WTC11 (cell line): ENCODE measurements at regions not wholly inside any gene's neighbourhood (a gene's known extent, or its start where the extent isn't known, plus 50 kb on each side); places are given as distances from the start of the nearest gene placed in this dataset.
A peak's percentile ranks its signal among the peaks of the same experiment; 100 is the strongest.

Experiments
- ATAC-seq: fragments of 200-7000 bp; cut with Tn5 transposase; 2 replicates; pipeline ENCODE4 v1.10.0; 2021; ENCODE audit warnings: mild to moderate bottlenecking, moderate library complexity
- CTCF ChIA-PET: fragments of 300-600 bp; sonication (Branson Sonifier 250); formaldehyde crosslinking; loops from one replicate; lab custom pipeline; 2021; ENCODE audit warnings: antibody characterized with exemption; lab: Charles Lee
- POLR2A ChIA-PET: fragments of 350-600 bp; sonication (Branson Sonifier 250); formaldehyde crosslinking; loops from one replicate; lab custom pipeline; 2021; ENCODE audit warnings: antibody characterized with exemption; lab: Charles Lee
- DNase-seq: peaks from one replicate; pipeline ENCODE4 v3.0.0; 2021; ENCODE audit warnings: low spot score
- H3K27ac Mint-ChIP-seq: 2 replicates; pipeline ENCODE4 v1.8.0; 2021; ENCODE audit warnings: mixed read lengths
- H3K27me3 Mint-ChIP-seq: 2 replicates; pipeline ENCODE4 v1.8.0; 2021; ENCODE audit warnings: low read depth, mild to moderate bottlenecking, moderate library complexity, mixed read lengths
- H3K36me3 Mint-ChIP-seq: 2 replicates; pipeline ENCODE4 v1.8.0; 2021; ENCODE audit warnings: mixed read lengths
- H3K4me1 Mint-ChIP-seq: 2 replicates; pipeline ENCODE4 v1.8.0; 2022; ENCODE audit warnings: mixed read lengths
- H3K4me3 Mint-ChIP-seq: 2 replicates; pipeline ENCODE4 v1.8.0; 2021; ENCODE audit warnings: mild to moderate bottlenecking, moderate library complexity, mixed read lengths
- H3K9me3 Mint-ChIP-seq: 2 replicates; pipeline ENCODE4 v1.8.0; 2021; ENCODE audit warnings: mixed read lengths
- ATF1 ChIP-seq: sonication (generic); formaldehyde crosslinking; IDR thresholded peaks from 2 replicates; pipeline ENCODE4 v1.8.1; 2023; ENCODE audit warnings: mild to moderate bottlenecking, moderate library complexity, missing genetic modification reagents
- ATF3 ChIP-seq: sonication (generic); formaldehyde crosslinking; conservative IDR thresholded peaks from 2 replicates; pipeline ENCODE4 v1.8.1; 2022; ENCODE audit warnings: mild to moderate bottlenecking, missing genetic modification reagents
- ELF4 ChIP-seq: sonication (generic); formaldehyde crosslinking; IDR thresholded peaks from 2 replicates; pipeline ENCODE4 v1.8.1; 2022; ENCODE audit warnings: low read depth, mild to moderate bottlenecking, moderate library complexity, missing genetic modification reagents
- ESRRA ChIP-seq: sonication (generic); formaldehyde crosslinking; IDR thresholded peaks from 2 replicates; pipeline ENCODE4 v1.8.1; 2022; ENCODE audit warnings: mild to moderate bottlenecking, missing genetic modification reagents, borderline replicate concordance
- GABPB1 ChIP-seq: sonication (generic); formaldehyde crosslinking; IDR thresholded peaks from 2 replicates; pipeline ENCODE4 v1.8.1; 2023; ENCODE audit warnings: mild to moderate bottlenecking, missing genetic modification reagents
- IRF2 ChIP-seq: sonication (generic); formaldehyde crosslinking; IDR thresholded peaks from 2 replicates; pipeline ENCODE4 v1.8.0; 2022; ENCODE audit warnings: low read depth, missing genetic modification reagents, borderline replicate concordance
- KAT7 ChIP-seq: sonication (generic); formaldehyde crosslinking; IDR thresholded peaks from 2 replicates; pipeline ENCODE4 v1.8.1; 2023; ENCODE audit warnings: missing genetic modification reagents, mild to moderate bottlenecking, borderline replicate concordance
- NR2C2 ChIP-seq: sonication (generic); formaldehyde crosslinking; IDR thresholded peaks from 2 replicates; pipeline ENCODE4 v1.8.0; 2022; ENCODE audit warnings: mild to moderate bottlenecking, missing genetic modification reagents
- RORB ChIP-seq: fragments of 250-450 bp; sonication (Bioruptor Pico); IDR thresholded peaks from 2 replicates; pipeline ENCODE4 v1.9.0; 2021; ENCODE audit warnings: mild to moderate bottlenecking
- SP1 ChIP-seq: sonication (generic); formaldehyde crosslinking; conservative IDR thresholded peaks from 2 replicates; pipeline ENCODE4 v1.8.1; 2022; ENCODE audit warnings: missing genetic modification reagents
- ZNF138 ChIP-seq: sonication (generic); formaldehyde crosslinking; conservative IDR thresholded peaks from 2 replicates; pipeline ENCODE4 v1.8.1; 2022; ENCODE audit warnings: mild to moderate bottlenecking, moderate library complexity, missing genetic modification reagents
- ZNF219 ChIP-seq: sonication (generic); formaldehyde crosslinking; IDR thresholded peaks from 2 replicates; pipeline ENCODE4 v1.8.0; 2023; ENCODE audit warnings: missing genetic modification reagents, mild to moderate bottlenecking, borderline replicate concordance
- ZNF396 ChIP-seq: fragments of 250-450 bp; sonication (Bioruptor Pico); IDR thresholded peaks from 2 replicates; pipeline ENCODE4 v1.8.0; 2021; ENCODE audit warnings: mild to moderate bottlenecking, moderate library complexity, borderline replicate concordance
- TF ChIP-seq, protein P1 (sequence below): fragments of 200-600 bp; IDR thresholded peaks from 2 replicates; pipeline ENCODE4 v1.8.0; 2022; ENCODE audit warnings: antibody characterized with exemption
- TF ChIP-seq, protein P2 (sequence below): sonication (generic); formaldehyde crosslinking; IDR thresholded peaks from 2 replicates; pipeline ENCODE4 v1.8.1; 2023; ENCODE audit warnings: mild to moderate bottlenecking, missing genetic modification reagents
- TF ChIP-seq, protein P3 (sequence below): sonication (generic); formaldehyde crosslinking; IDR thresholded peaks from 2 replicates; pipeline ENCODE4 v1.8.0; 2022; ENCODE audit warnings: mild to moderate bottlenecking, missing genetic modification reagents
- TF ChIP-seq, protein P4 (sequence below): fragments of 250-450 bp; sonication (Bioruptor Pico); IDR thresholded peaks from 2 replicates; pipeline ENCODE4 v2.1.2; 2022; ENCODE audit warnings: mild to moderate bottlenecking, moderate library complexity
- TF ChIP-seq, protein P5 (sequence below): fragments of 250-450 bp; sonication (Bioruptor Pico); IDR thresholded peaks from 2 replicates; pipeline ENCODE4 v1.9.0; 2021; ENCODE audit warnings: mild to moderate bottlenecking, borderline replicate concordance
- TF ChIP-seq, protein P6 (sequence below): fragments of 250-450 bp; sonication (Bioruptor Pico); conservative IDR thresholded peaks from 2 replicates; pipeline ENCODE4 v1.9.0; 2021; ENCODE audit warnings: mild to moderate bottlenecking
- TF ChIP-seq, protein P7 (sequence below): sonication (generic); formaldehyde crosslinking; IDR thresholded peaks from 2 replicates; pipeline ENCODE4 v1.8.1; 2022; ENCODE audit warnings: low read depth, mild to moderate bottlenecking, moderate library complexity, missing genetic modification reagents, borderline replicate concordance

DNA sequence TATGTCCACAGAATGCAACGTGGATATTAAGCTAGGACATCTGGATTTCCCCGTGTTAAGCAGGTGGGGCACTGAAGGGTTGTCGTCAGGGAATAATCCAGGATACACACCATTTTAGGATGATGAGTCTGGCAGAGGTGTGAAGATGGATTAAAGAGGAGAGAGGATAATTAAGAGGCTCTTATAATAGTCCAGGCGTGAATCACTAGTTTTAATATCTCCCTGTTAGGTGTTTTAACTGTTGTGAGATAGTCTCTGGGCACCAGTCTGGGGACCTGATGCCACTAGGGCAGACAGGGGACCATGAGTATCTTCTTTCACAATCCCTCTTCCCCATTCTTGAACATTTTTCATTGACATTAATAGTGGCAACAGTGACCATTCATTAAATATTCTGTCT, 216.7 kb downstream of the TBX5 start:
- TF ChIP-seq, protein P1, sequence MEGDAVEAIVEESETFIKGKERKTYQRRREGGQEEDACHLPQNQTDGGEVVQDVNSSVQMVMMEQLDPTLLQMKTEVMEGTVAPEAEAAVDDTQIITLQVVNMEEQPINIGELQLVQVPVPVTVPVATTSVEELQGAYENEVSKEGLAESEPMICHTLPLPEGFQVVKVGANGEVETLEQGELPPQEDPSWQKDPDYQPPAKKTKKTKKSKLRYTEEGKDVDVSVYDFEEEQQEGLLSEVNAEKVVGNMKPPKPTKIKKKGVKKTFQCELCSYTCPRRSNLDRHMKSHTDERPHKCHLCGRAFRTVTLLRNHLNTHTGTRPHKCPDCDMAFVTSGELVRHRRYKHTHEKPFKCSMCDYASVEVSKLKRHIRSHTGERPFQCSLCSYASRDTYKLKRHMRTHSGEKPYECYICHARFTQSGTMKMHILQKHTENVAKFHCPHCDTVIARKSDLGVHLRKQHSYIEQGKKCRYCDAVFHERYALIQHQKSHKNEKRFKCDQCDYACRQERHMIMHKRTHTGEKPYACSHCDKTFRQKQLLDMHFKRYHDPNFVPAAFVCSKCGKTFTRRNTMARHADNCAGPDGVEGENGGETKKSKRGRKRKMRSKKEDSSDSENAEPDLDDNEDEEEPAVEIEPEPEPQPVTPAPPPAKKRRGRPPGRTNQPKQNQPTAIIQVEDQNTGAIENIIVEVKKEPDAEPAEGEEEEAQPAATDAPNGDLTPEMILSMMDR: no peak
- TF ChIP-seq IRF2 (CRISPR knock-in tag) (no peak), ESRRA (no peak), ZNF396 (CRISPR knock-in tag) (no peak), ATF3 (CRISPR knock-in tag) (no peak), ATF1 (CRISPR knock-in tag) (no peak), ELF4 (no peak), GABPB1 (CRISPR knock-in tag) (no peak), RORB (CRISPR knock-in tag) (no peak)
- TF ChIP-seq, protein P2, sequence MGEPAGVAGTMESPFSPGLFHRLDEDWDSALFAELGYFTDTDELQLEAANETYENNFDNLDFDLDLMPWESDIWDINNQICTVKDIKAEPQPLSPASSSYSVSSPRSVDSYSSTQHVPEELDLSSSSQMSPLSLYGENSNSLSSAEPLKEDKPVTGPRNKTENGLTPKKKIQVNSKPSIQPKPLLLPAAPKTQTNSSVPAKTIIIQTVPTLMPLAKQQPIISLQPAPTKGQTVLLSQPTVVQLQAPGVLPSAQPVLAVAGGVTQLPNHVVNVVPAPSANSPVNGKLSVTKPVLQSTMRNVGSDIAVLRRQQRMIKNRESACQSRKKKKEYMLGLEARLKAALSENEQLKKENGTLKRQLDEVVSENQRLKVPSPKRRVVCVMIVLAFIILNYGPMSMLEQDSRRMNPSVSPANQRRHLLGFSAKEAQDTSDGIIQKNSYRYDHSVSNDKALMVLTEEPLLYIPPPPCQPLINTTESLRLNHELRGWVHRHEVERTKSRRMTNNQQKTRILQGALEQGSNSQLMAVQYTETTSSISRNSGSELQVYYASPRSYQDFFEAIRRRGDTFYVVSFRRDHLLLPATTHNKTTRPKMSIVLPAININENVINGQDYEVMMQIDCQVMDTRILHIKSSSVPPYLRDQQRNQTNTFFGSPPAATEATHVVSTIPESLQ (CRISPR knock-in tag): no peak
- TF ChIP-seq, protein P3, sequence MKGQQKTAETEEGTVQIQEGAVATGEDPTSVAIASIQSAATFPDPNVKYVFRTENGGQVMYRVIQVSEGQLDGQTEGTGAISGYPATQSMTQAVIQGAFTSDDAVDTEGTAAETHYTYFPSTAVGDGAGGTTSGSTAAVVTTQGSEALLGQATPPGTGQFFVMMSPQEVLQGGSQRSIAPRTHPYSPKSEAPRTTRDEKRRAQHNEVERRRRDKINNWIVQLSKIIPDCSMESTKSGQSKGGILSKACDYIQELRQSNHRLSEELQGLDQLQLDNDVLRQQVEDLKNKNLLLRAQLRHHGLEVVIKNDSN: no peak
- TF ChIP-seq, protein P4, sequence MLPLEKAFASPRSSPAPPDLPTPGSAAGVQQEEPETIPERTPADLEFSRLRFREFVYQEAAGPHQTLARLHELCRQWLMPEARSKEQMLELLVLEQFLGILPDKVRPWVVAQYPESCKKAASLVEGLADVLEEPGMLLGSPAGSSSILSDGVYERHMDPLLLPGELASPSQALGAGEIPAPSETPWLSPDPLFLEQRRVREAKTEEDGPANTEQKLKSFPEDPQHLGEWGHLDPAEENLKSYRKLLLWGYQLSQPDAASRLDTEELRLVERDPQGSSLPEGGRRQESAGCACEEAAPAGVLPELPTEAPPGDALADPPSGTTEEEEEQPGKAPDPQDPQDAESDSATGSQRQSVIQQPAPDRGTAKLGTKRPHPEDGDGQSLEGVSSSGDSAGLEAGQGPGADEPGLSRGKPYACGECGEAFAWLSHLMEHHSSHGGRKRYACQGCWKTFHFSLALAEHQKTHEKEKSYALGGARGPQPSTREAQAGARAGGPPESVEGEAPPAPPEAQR (CRISPR knock-in tag): no peak
- TF ChIP-seq, all 79 proteins: peak for 0
- CTCF ChIA-PET: no interaction called here
- H3K4me1 Mint-ChIP-seq: peaks cover 38% of the 10 kb centered on the region
- POLR2A ChIA-PET: no interaction called here
- H3K4me3 Mint-ChIP-seq: no peak overlapping the region
- DNase-seq: no peak
- H3K27ac Mint-ChIP-seq: no peak overlapping the region
- no peak for ATAC-seq
- H3K9me3 Mint-ChIP-seq: peaks cover 13% of the 10 kb centered on the region
- H3K36me3 Mint-ChIP-seq: no peaks in the 10 kb centered on the region
- H3K27me3 Mint-ChIP-seq: peaks cover 9% of the 10 kb centered on the region

DNA sequence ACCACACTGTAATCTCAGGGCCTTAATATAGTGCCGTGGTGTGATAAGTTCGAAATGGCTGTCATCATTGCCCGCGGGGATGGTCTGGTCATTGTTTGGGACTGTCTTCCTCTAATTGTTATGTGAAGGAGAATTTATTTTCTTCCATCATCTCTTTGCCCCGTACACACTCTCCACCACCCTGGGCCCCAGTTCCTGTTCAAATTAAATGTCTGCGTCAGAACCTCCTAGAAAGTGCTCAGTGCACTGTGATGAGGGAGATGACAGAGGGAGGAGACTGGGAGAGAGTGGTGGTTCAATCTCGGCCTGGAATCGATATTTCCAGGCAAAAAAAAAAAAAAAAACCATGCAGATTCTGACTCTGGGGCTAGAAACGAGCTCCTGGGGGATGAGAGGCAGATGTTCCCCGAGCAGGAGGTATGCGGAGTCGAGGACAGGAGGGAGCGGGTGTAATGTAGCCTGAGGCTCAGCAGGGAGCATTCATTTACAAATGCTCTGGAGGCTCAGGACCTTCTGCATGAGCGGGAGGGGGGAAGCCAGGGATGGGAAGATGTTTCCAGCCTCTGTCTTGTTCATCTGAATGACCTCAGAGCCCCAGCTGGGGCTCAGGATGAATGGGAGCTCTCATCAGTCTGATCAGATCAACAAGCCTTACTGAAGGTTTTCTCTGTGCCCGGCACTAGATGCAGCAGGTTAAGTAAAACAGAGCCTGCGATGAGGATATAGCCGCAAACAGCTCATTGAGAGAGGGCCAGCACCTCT, 219.5 kb downstream of the TBX5 start:
- Mint-ChIP-seq H3K4me3 (peak overlapping the region; percentile 39; the same call in 1 of the 2 replicates), H3K27me3 (peaks cover 9% of the 10 kb centered on the region), H3K4me1 (peaks cover 43% of the 10 kb centered on the region), H3K36me3 (no peaks in the 10 kb centered on the region), H3K27ac (no peak overlapping the region), H3K9me3 (peaks cover 13% of the 10 kb centered on the region)
- POLR2A ChIA-PET: interaction anchor here (0.6 to 1.2 kb wide), 2 partner anchors 66 to 89 kb away, joined by 3 read pairs; no protein-coding TSS in a partner anchor
- CTCF ChIA-PET: interaction anchor here (0.7 to 2.1 kb wide), 7 partner anchors 14 to 322 kb away, joined by 3 to 11 read pairs (median 4); no protein-coding TSS in a partner anchor
- ATAC-seq: peak; percentile 90
- DNase-seq: peak; percentile 58
- TF ChIP-seq, protein P5, sequence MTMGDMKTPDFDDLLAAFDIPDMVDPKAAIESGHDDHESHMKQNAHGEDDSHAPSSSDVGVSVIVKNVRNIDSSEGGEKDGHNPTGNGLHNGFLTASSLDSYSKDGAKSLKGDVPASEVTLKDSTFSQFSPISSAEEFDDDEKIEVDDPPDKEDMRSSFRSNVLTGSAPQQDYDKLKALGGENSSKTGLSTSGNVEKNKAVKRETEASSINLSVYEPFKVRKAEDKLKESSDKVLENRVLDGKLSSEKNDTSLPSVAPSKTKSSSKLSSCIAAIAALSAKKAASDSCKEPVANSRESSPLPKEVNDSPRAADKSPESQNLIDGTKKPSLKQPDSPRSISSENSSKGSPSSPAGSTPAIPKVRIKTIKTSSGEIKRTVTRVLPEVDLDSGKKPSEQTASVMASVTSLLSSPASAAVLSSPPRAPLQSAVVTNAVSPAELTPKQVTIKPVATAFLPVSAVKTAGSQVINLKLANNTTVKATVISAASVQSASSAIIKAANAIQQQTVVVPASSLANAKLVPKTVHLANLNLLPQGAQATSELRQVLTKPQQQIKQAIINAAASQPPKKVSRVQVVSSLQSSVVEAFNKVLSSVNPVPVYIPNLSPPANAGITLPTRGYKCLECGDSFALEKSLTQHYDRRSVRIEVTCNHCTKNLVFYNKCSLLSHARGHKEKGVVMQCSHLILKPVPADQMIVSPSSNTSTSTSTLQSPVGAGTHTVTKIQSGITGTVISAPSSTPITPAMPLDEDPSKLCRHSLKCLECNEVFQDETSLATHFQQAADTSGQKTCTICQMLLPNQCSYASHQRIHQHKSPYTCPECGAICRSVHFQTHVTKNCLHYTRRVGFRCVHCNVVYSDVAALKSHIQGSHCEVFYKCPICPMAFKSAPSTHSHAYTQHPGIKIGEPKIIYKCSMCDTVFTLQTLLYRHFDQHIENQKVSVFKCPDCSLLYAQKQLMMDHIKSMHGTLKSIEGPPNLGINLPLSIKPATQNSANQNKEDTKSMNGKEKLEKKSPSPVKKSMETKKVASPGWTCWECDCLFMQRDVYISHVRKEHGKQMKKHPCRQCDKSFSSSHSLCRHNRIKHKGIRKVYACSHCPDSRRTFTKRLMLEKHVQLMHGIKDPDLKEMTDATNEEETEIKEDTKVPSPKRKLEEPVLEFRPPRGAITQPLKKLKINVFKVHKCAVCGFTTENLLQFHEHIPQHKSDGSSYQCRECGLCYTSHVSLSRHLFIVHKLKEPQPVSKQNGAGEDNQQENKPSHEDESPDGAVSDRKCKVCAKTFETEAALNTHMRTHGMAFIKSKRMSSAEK (CRISPR knock-in tag): no peak
- TF ChIP-seq ZNF138 (CRISPR knock-in tag): no peak
- TF ChIP-seq GABPB1 (CRISPR knock-in tag): no peak
- TF ChIP-seq, protein P6, sequence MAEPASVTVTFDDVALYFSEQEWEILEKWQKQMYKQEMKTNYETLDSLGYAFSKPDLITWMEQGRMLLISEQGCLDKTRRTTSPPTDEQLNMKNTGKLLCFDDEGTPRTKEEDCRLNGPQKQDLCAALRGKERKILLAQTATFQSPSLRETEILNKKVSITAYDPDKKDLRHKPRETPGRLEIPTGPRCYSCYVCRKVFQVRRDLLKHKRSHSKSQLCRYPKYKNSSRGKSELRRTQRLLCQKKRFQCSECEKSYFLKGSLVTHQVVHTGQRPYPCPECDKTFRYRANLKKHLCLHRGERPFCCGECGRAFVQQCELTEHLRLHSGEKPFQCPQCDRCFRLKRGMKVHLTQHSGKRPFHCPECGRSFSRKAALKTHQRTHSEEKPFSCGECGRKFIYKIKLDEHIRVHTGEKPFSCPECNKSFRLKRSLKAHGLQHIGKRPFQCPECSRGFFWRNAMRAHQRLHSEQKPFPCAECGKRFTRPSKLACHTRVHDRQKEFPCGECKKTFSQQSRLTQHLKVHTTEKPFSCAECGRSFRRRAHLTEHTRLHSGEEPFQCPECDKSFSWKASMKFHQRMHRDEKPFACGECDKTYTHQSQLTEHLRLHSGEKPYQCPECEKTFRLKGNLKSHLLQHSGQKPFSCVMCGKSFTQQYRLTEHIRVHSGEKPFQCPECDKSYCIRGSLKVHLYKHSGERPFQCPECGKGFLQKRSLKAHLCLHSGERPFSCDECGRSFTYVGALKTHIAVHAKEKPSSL (CRISPR knock-in tag): no peak
- no peak for TF ChIP-seq NR2C2 (CRISPR knock-in tag)
- TF ChIP-seq, protein P7, sequence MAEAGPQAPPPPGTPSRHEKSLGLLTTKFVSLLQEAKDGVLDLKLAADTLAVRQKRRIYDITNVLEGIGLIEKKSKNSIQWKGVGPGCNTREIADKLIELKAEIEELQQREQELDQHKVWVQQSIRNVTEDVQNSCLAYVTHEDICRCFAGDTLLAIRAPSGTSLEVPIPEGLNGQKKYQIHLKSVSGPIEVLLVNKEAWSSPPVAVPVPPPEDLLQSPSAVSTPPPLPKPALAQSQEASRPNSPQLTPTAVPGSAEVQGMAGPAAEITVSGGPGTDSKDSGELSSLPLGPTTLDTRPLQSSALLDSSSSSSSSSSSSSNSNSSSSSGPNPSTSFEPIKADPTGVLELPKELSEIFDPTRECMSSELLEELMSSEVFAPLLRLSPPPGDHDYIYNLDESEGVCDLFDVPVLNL (CRISPR knock-in tag): no peak
- no peak for TF ChIP-seq ZNF219
- TF ChIP-seq SP1: no peak
- TF ChIP-seq KAT7 (CRISPR knock-in tag): no peak
